DND-41 (cell line): ENCODE measurements at regions not wholly inside any gene's neighbourhood (a gene's known extent, or its start where the extent isn't known, plus 50 kb on each side); places are given as distances from the start of the nearest gene placed in this dataset.

Experiments used
- ATAC-seq: fragments of 200-7000 bp; cut with Tn5 transposase; 3 replicates; pipeline ENCODE4 v1.9.1; 2021; ENCODE audit warnings: low read depth; ENCODE audit not compliant: insufficient read depth
- DNase-seq: peaks from one replicate; pipeline ENCODE4 v3.0.0-alpha.2; 2020
- H2AFZ ChIP-seq: 2 replicates; pipeline ENCODE4 v1.6.0; 2012; ENCODE audit warnings: low read depth, low read length
- H3K27ac ChIP-seq: 2 replicates; pipeline ENCODE4 v1.5.1; 2012; ENCODE audit warnings: low read length, inconsistent platforms
- H3K27me3 ChIP-seq: fragments of 200-600 bp; sonication (generic); 2 replicates; pipeline ENCODE4 v1.6.0; 2012; ENCODE audit warnings: low read length, mild to moderate bottlenecking, inconsistent platforms; ENCODE audit not compliant: insufficient read depth, poor library complexity
- H3K36me3 ChIP-seq: 2 replicates; pipeline ENCODE4 v1.5.1; 2012; ENCODE audit warnings: low read length, inconsistent platforms; ENCODE audit not compliant: insufficient read depth
- H3K4me1 ChIP-seq: 2 replicates; pipeline ENCODE4 v1.5.1; 2012; ENCODE audit warnings: mild to moderate bottlenecking, low read length; ENCODE audit not compliant: insufficient read depth
- H3K4me2 ChIP-seq: 2 replicates; pipeline ENCODE4 v1.6.0; 2012; ENCODE audit warnings: mild to moderate bottlenecking, moderate library complexity, low read length, inconsistent platforms; ENCODE audit not compliant: insufficient read depth
- H3K4me3 ChIP-seq, 2 experiments: fragments of 200-600 bp in 1 of 2; shearing (Covaris generic) in 1 of 2; 2 replicates each; pipeline ENCODE4 v1.5.1; 2012 to 2016; ENCODE audit warnings: inconsistent platforms in 2 of 2, low read length in 2 of 2, mild to moderate bottlenecking in 2 of 2, low read depth in 1 of 2, moderate library complexity in 1 of 2
- H3K79me2 ChIP-seq: 2 replicates; pipeline ENCODE4 v1.6.0; 2012; ENCODE audit warnings: low read length, inconsistent platforms; ENCODE audit not compliant: insufficient read depth
- H3K9ac ChIP-seq: 2 replicates; pipeline ENCODE4 v1.6.0; 2012; ENCODE audit warnings: low read depth, mild to moderate bottlenecking, inconsistent platforms, low read length, moderate library complexity
- H3K9me3 ChIP-seq: 2 replicates; pipeline ENCODE4 v1.5.1; 2012; ENCODE audit warnings: low read length, moderate library complexity, mild to moderate bottlenecking, inconsistent platforms; ENCODE audit not compliant: insufficient read depth, severe bottlenecking
- H4K20me1 ChIP-seq: 2 replicates; pipeline ENCODE4 v1.6.0; 2012; ENCODE audit warnings: low read length; ENCODE audit not compliant: insufficient read depth
- EZH2 ChIP-seq: IDR thresholded peaks from 3 replicates; pipeline ENCODE4 v1.6.1; 2012; ENCODE audit warnings: borderline replicate concordance, low read depth, mild to moderate bottlenecking, moderate library complexity, low read length, inconsistent platforms; ENCODE audit not compliant: severe bottlenecking
- TF ChIP-seq, protein P1 (sequence below): IDR thresholded peaks from 2 replicates; pipeline ENCODE4 v1.5.1; 2012; ENCODE audit warnings: borderline replicate concordance, low read length, moderate library complexity, mild to moderate bottlenecking; ENCODE audit not compliant: poor library complexity, severe bottlenecking; ENCODE audit errors: extremely low read depth

DNA sequence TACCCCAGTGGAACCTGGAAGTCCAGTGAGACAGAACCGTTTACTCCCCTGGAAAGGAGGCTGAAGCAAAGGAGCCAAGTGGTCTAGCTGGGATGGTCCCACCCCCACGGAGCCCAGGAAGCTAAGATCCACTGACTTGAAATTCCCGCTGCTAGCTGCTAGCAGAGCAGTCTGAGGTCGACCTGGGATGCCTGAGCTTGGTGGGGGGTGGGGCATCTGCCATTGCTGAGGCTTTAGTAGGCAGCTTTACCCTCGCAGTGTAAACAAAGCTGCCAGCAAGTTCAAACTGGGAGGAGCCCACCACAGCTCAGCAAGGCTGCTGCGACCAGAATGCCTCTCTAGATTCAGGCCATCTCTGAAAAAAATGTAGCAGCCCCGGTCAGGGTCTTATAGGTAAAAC is 437.0 kb downstream of the SUCLA2 start:
- Histone ChIP-seq H2AFZ (no peak overlapping the region), H3K79me2 (no peaks in the 10 kb centered on the region), H3K27ac (no peak overlapping the region), H3K9me3 (no peaks in the 10 kb centered on the region), H3K36me3 (no peaks in the 10 kb centered on the region), H3K9ac (no peak overlapping the region), H3K4me1 (no peaks in the 10 kb centered on the region), H4K20me1 (no peaks in the 10 kb centered on the region), H3K4me2 (no peak overlapping the region), H3K4me3 (no peak overlapping the region), H3K27me3 (no peaks in the 10 kb centered on the region)
- TF ChIP-seq, protein P1, sequence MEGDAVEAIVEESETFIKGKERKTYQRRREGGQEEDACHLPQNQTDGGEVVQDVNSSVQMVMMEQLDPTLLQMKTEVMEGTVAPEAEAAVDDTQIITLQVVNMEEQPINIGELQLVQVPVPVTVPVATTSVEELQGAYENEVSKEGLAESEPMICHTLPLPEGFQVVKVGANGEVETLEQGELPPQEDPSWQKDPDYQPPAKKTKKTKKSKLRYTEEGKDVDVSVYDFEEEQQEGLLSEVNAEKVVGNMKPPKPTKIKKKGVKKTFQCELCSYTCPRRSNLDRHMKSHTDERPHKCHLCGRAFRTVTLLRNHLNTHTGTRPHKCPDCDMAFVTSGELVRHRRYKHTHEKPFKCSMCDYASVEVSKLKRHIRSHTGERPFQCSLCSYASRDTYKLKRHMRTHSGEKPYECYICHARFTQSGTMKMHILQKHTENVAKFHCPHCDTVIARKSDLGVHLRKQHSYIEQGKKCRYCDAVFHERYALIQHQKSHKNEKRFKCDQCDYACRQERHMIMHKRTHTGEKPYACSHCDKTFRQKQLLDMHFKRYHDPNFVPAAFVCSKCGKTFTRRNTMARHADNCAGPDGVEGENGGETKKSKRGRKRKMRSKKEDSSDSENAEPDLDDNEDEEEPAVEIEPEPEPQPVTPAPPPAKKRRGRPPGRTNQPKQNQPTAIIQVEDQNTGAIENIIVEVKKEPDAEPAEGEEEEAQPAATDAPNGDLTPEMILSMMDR: no peak
- no peak for TF ChIP-seq EZH2
- DNase-seq: no peak
- ATAC-seq: no peak

DNA sequence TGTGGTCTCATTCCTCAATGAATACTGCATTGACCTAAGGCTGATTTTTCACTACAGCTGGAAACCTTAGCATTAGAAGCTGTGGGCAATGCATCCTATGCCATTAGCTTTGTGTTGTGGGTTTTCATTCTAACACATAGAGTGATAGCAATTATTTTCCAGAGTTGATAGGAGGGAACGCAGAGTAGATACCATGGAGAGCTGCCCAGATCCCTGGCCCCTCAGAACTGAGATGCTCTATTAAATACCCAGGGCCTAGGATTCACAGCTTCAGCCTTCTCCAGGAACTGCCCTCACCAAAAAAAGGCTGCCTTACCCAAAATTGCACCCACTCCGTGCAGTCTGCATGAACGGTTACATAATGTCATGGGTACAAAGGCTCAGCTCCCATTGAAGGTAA is 444.4 kb downstream of the SUCLA2 start:
- Histone ChIP-seq H3K36me3 (no peaks in the 10 kb centered on the region), H2AFZ (no peak overlapping the region), H3K9ac (no peak overlapping the region), H3K9me3 (no peaks in the 10 kb centered on the region), H4K20me1 (no peaks in the 10 kb centered on the region), H3K27me3 (peaks cover under 1% of the 10 kb centered on the region), H3K27ac (no peak overlapping the region), H3K4me3 (no peak overlapping the region), H3K4me2 (no peak overlapping the region), H3K79me2 (no peaks in the 10 kb centered on the region), H3K4me1 (no peaks in the 10 kb centered on the region)
- TF ChIP-seq EZH2: no peak
- TF ChIP-seq, protein P1: no peak
- no peak for DNase-seq
- no peak for ATAC-seq

DNA sequence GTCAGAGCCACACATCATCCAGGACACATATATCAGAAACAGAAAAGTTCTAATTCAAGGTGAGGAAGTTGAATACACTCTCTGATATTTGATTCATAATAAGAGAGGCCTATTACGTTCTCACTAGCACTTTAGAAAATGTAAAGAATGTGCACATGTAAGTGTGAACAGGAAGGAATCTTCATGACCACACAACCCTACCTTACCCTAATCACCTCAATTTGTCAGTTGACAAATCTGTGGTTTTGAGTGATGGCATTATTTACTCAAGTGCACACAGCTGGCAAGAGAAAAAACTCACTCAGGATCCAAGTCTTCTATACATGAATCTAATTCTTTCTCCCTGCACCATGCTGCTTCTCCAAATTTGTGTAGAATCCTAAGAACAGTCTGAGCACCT is 445.8 kb downstream of the SUCLA2 start:
- Histone ChIP-seq H4K20me1 (no peaks in the 10 kb centered on the region), H3K4me2 (no peak overlapping the region), H3K9ac (no peak overlapping the region), H3K9me3 (no peaks in the 10 kb centered on the region), H3K79me2 (no peaks in the 10 kb centered on the region), H3K36me3 (no peaks in the 10 kb centered on the region), H3K27ac (no peak overlapping the region), H3K4me1 (no peaks in the 10 kb centered on the region), H3K4me3 (no peak overlapping the region), H3K27me3 (peaks cover 3% of the 10 kb centered on the region), H2AFZ (no peak overlapping the region)
- ATAC-seq (peak; percentile 72), DNase-seq (no peak)
- TF ChIP-seq, protein P1: no peak
- TF ChIP-seq EZH2: no peak
